A549 (cell line): ENCODE measurements at regions not wholly inside any gene's neighbourhood (a gene's known extent, or its start where the extent isn't known, plus 50 kb on each side); places are given as distances from the start of the nearest gene placed in this dataset.

ENCODE experiments used
- CEBPB ChIP-seq, 2 experiments: fragments of >200 bp in 1 of 2; sonication (Bioruptor Twin) in 1 of 2; formaldehyde crosslinking in 1 of 2; IDR thresholded peaks; 2 replicates each; pipeline ENCODE4 v1.6.1; 2012 to 2016
- EP300 ChIP-seq, 2 experiments: fragments of >200 bp; sonication (Bioruptor Twin); formaldehyde crosslinking; IDR thresholded peaks; 2 replicates in 1 of 2; 3 replicates in 1 of 2; pipeline ENCODE4 v1.6.1; 2016 to 2017
- ESRRA ChIP-seq: fragments of 150-350 bp; IDR thresholded peaks from 2 replicates; pipeline ENCODE4 v1.6.1; 2014; ENCODE audit warnings: mild to moderate bottlenecking, low read length, borderline replicate concordance
- JUN ChIP-seq, 2 experiments: fragments of >200 bp; sonication (Bioruptor Twin); formaldehyde crosslinking; IDR thresholded peaks; 2 replicates in 1 of 2; 3 replicates in 1 of 2; pipeline ENCODE4 v1.6.1; 2016 to 2017
- JUNB ChIP-seq: fragments of >200 bp; sonication (Bioruptor Twin); formaldehyde crosslinking; IDR thresholded peaks from 2 replicates; pipeline ENCODE4 v1.6.1; 2016
- PHF8 ChIP-seq: fragments of 200-600 bp; sonication (generic); IDR thresholded peaks from 2 replicates; pipeline ENCODE4 v1.6.1; 2016; ENCODE audit warnings: low read depth, mild to moderate bottlenecking, antibody characterized with exemption, moderate library complexity, borderline replicate concordance
- POLR2A ChIP-seq: IDR thresholded peaks from 2 replicates; pipeline ENCODE4 v1.6.1; 2012; ENCODE audit warnings: mild to moderate bottlenecking, low read length
- RAD21 ChIP-seq, 2 experiments: fragments of >200 bp in 1 of 2; sonication (Bioruptor Twin) in 1 of 2; formaldehyde crosslinking in 1 of 2; IDR thresholded peaks in 1 of 2; conservative IDR thresholded peaks in 1 of 2; 2 replicates in 1 of 2; 3 replicates in 1 of 2; pipeline ENCODE4 v1.6.1; 2012 to 2018; ENCODE audit warnings: inconsistent platforms in 1 of 2
- RCOR1 ChIP-seq: fragments of 150-350 bp; IDR thresholded peaks from 2 replicates; pipeline ENCODE4 v1.6.1; 2014; ENCODE audit warnings: antibody characterized with exemption, low read length, low read depth
- TF ChIP-seq, protein P1 (sequence below): fragments of >200 bp; sonication (Bioruptor Twin); formaldehyde crosslinking; IDR thresholded peaks from 3 replicates; pipeline ENCODE4 v1.5.1; 2016
- TF ChIP-seq, protein P2 (sequence below): fragments of 150-350 bp; IDR thresholded peaks from 2 replicates; pipeline ENCODE4 v1.6.1; 2014; ENCODE audit warnings: low read depth, mild to moderate bottlenecking, low read length
- TF ChIP-seq, protein P3 (sequence below): fragments of >200 bp; sonication (Bioruptor Twin); formaldehyde crosslinking; IDR thresholded peaks from 3 replicates; pipeline ENCODE4 v1.6.1; 2016
- TF ChIP-seq, protein P4 (sequence below): fragments of 200-600 bp; sonication (generic); IDR thresholded peaks from 2 replicates; pipeline ENCODE4 v1.6.1; 2016; ENCODE audit warnings: antibody characterized with exemption, mild to moderate bottlenecking, moderate library complexity
- TF ChIP-seq, protein P5 (sequence below): IDR thresholded peaks from 2 replicates; pipeline ENCODE4 v1.6.1; 2012

DNA sequence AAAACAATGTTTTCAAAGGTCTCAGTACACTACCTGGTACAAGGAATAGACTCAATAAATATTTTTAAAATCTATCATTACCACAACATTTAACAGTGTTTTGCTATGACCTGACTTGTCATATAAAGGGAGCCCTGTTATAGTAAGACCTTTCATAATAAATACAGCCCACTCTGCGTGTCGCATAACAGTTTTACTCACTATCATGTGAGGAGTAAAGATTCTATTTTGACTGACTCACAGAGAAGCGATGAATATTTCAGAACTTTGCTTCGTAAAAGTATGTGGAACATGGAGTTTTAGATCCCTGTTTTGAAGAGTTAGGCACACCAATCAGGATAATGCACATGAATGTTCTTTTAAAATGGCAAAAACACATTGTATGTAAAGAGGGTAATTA is 531.2 kb downstream of the KCNA4 start:
- TF ChIP-seq, protein P1, sequence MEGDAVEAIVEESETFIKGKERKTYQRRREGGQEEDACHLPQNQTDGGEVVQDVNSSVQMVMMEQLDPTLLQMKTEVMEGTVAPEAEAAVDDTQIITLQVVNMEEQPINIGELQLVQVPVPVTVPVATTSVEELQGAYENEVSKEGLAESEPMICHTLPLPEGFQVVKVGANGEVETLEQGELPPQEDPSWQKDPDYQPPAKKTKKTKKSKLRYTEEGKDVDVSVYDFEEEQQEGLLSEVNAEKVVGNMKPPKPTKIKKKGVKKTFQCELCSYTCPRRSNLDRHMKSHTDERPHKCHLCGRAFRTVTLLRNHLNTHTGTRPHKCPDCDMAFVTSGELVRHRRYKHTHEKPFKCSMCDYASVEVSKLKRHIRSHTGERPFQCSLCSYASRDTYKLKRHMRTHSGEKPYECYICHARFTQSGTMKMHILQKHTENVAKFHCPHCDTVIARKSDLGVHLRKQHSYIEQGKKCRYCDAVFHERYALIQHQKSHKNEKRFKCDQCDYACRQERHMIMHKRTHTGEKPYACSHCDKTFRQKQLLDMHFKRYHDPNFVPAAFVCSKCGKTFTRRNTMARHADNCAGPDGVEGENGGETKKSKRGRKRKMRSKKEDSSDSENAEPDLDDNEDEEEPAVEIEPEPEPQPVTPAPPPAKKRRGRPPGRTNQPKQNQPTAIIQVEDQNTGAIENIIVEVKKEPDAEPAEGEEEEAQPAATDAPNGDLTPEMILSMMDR, result no peak
- no peak for TF ChIP-seq PHF8
- no peak for TF ChIP-seq EP300 (IDR thresholded peaks at IDR 0.05)
- TF ChIP-seq RAD21 (conservative IDR thresholded peaks at IDR 0.05 in 1 of 2, IDR thresholded peaks at IDR 0.05 in 1 of 2), result no peak
- TF ChIP-seq, protein P2, sequence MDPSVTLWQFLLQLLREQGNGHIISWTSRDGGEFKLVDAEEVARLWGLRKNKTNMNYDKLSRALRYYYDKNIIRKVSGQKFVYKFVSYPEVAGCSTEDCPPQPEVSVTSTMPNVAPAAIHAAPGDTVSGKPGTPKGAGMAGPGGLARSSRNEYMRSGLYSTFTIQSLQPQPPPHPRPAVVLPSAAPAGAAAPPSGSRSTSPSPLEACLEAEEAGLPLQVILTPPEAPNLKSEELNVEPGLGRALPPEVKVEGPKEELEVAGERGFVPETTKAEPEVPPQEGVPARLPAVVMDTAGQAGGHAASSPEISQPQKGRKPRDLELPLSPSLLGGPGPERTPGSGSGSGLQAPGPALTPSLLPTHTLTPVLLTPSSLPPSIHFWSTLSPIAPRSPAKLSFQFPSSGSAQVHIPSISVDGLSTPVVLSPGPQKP, result no peak
- TF ChIP-seq CEBPB (IDR thresholded peaks at IDR 0.05), result no peak
- no peak for TF ChIP-seq POLR2A
- TF ChIP-seq, protein P3, sequence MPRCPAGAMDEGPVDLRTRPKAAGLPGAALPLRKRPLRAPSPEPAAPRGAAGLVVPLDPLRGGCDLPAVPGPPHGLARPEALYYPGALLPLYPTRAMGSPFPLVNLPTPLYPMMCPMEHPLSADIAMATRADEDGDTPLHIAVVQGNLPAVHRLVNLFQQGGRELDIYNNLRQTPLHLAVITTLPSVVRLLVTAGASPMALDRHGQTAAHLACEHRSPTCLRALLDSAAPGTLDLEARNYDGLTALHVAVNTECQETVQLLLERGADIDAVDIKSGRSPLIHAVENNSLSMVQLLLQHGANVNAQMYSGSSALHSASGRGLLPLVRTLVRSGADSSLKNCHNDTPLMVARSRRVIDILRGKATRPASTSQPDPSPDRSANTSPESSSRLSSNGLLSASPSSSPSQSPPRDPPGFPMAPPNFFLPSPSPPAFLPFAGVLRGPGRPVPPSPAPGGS, result no peak
- no peak for TF ChIP-seq JUNB
- no peak for TF ChIP-seq RCOR1
- TF ChIP-seq ESRRA, result no peak
- TF ChIP-seq, protein P4, sequence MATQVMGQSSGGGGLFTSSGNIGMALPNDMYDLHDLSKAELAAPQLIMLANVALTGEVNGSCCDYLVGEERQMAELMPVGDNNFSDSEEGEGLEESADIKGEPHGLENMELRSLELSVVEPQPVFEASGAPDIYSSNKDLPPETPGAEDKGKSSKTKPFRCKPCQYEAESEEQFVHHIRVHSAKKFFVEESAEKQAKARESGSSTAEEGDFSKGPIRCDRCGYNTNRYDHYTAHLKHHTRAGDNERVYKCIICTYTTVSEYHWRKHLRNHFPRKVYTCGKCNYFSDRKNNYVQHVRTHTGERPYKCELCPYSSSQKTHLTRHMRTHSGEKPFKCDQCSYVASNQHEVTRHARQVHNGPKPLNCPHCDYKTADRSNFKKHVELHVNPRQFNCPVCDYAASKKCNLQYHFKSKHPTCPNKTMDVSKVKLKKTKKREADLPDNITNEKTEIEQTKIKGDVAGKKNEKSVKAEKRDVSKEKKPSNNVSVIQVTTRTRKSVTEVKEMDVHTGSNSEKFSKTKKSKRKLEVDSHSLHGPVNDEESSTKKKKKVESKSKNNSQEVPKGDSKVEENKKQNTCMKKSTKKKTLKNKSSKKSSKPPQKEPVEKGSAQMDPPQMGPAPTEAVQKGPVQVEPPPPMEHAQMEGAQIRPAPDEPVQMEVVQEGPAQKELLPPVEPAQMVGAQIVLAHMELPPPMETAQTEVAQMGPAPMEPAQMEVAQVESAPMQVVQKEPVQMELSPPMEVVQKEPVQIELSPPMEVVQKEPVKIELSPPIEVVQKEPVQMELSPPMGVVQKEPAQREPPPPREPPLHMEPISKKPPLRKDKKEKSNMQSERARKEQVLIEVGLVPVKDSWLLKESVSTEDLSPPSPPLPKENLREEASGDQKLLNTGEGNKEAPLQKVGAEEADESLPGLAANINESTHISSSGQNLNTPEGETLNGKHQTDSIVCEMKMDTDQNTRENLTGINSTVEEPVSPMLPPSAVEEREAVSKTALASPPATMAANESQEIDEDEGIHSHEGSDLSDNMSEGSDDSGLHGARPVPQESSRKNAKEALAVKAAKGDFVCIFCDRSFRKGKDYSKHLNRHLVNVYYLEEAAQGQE, result no peak
- TF ChIP-seq JUN (IDR thresholded peaks at IDR 0.05), result no peak
- TF ChIP-seq, protein P5, sequence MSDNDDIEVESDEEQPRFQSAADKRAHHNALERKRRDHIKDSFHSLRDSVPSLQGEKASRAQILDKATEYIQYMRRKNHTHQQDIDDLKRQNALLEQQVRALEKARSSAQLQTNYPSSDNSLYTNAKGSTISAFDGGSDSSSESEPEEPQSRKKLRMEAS, result no peak
